ENCODE measurements at regions not wholly inside any gene's neighbourhood (a gene's known extent, or its start where the extent isn't known, plus 50 kb on each side); places are given as distances from the start of the nearest gene placed in this dataset.

GRCh38 chr1:72634946-72635345 is 352.6 kb upstream of the NEGR1 start:
- TF ChIP-seq CTCF (IDR thresholded peaks at IDR 0.05; ENCODE audit: low read length) (no peak), EZH2 (IDR thresholded peaks at IDR 0.05; ENCODE audit: borderline replicate concordance, low read length) (no peak)

All from OCI-LY1 (cell line).